ENCODE measurements at regions not wholly inside any gene's neighbourhood (a gene's known extent, or its start where the extent isn't known, plus 50 kb on each side); places are given as distances from the start of the nearest gene placed in this dataset.

DNA sequence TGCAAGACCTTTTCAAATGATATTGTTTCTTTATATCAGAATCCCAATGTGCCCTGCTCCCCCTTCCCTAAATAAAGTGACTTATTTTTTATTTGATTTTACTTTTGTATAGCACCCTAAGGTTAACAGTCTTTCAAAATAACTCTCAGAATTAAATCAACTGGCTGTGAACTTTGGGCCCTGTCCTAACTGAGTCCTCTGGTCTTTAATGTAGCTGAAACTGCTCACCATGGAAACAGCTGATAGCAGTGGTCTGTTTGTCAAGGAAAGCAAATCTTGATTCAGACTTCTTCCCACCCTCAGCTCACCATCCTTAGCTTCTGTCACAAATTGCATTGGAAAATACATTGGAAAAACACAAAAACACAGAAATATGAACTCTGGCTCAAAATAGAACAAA is 105.2 kb upstream of the PRPS1L1 start:
- H3K9me3 ChIP-seq = no peaks in the 10 kb centered on the region
- H3K36me3 ChIP-seq (ENCODE audit: low read depth) = no peaks in the 10 kb centered on the region
- DNase-seq = no peak
- no peak for ATAC-seq
- TF ChIP-seq, protein P1, sequence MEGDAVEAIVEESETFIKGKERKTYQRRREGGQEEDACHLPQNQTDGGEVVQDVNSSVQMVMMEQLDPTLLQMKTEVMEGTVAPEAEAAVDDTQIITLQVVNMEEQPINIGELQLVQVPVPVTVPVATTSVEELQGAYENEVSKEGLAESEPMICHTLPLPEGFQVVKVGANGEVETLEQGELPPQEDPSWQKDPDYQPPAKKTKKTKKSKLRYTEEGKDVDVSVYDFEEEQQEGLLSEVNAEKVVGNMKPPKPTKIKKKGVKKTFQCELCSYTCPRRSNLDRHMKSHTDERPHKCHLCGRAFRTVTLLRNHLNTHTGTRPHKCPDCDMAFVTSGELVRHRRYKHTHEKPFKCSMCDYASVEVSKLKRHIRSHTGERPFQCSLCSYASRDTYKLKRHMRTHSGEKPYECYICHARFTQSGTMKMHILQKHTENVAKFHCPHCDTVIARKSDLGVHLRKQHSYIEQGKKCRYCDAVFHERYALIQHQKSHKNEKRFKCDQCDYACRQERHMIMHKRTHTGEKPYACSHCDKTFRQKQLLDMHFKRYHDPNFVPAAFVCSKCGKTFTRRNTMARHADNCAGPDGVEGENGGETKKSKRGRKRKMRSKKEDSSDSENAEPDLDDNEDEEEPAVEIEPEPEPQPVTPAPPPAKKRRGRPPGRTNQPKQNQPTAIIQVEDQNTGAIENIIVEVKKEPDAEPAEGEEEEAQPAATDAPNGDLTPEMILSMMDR (IDR thresholded peaks at IDR 0.05) = no peak
- no peak overlapping the region for H3K4me3 ChIP-seq
- intact Hi-C loops (cut with DNase I, micrococcal nuclease) = no loop called here
- no peaks in the 10 kb centered on the region for H3K4me1 ChIP-seq (ENCODE audit: low read depth)

DNA sequence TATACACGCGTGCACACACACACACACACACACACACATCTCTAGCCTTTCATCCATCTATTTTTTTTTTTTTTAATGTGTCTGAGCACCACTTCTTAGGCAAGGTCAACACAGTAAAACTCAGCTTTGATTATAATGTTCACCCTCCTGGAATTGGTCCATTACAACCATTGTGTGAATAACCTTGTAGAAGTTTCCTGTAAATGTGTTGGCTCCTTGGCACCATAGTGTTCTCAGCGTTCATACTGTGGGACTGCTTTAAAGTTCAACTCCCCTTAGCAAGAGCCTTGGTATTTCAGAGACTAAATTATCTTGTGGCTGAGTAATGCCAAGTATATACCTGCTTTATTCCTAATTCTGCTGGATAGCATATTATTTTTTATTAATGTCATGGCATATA is 106.3 kb upstream of the PRPS1L1 start:
- TF ChIP-seq, protein P1 (IDR thresholded peaks at IDR 0.05) = no peak
- no peaks in the 10 kb centered on the region for H3K36me3 ChIP-seq (ENCODE audit: low read depth)
- H3K9me3 ChIP-seq = no peaks in the 10 kb centered on the region
- DNase-seq (no peak), ATAC-seq (no peak)
- no peaks in the 10 kb centered on the region for H3K4me1 ChIP-seq (ENCODE audit: low read depth)
- no peak overlapping the region for H3K4me3 ChIP-seq
- intact Hi-C loops (cut with DNase I, micrococcal nuclease) = no loop called here

DNA sequence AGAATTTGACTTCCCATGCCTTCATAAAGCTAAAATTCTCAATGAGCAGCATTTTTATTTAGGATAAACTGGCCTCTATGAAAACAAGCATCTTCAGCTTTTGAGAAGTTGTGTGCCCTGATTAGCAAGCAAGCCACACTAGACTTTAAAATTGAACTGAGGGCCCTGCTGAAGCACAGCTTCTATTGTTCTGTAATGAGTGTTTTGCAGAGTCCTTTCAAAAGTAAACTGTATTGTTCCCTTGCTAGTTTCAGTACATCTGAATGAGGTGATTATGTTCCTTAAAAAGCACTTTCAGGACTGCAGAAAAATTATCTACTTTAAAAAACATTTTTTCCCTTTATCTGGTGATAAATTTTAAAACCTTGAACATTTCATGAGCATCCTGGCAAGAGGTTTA is 113.3 kb upstream of the PRPS1L1 start:
- Histone ChIP-seq H3K9me3 (no peaks in the 10 kb centered on the region), H3K4me3 (no peak overlapping the region), H3K36me3 (ENCODE audit: low read depth) (no peaks in the 10 kb centered on the region), H3K4me1 (ENCODE audit: low read depth) (no peaks in the 10 kb centered on the region)
- TF ChIP-seq, protein P1 (IDR thresholded peaks at IDR 0.05) = no peak
- no peak for ATAC-seq
- intact Hi-C loops (cut with DNase I, micrococcal nuclease) = no loop called here
- DNase-seq = no peak

DNA sequence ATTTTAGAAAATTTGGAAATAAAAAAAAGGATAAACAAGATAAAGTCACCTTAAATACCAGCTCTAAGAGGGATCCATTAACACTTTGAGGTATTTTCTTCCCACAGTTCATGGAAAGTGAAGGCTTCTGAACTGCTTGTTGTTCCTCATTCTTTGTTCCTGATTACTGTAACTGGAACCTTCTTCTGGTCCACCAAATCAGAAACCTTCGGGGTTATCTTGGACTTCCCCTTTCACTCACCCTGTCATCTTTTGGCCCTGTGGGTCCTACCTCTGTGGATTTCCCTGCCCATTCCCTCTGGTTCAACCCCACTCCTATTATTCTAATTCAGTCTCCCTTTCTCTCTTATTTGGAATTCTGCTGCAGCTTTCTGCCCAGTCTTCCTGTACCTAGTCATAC is 116.5 kb upstream of the PRPS1L1 start:
- TF ChIP-seq, protein P1 (IDR thresholded peaks at IDR 0.05) = no peak
- no peaks in the 10 kb centered on the region for H3K9me3 ChIP-seq
- DNase-seq = no peak
- H3K4me1 ChIP-seq (ENCODE audit: low read depth) = no peaks in the 10 kb centered on the region
- no peaks in the 10 kb centered on the region for H3K36me3 ChIP-seq (ENCODE audit: low read depth)
- intact Hi-C loops (cut with DNase I, micrococcal nuclease) = no loop called here
- no peak for ATAC-seq
- no peak overlapping the region for H3K4me3 ChIP-seq

DNA sequence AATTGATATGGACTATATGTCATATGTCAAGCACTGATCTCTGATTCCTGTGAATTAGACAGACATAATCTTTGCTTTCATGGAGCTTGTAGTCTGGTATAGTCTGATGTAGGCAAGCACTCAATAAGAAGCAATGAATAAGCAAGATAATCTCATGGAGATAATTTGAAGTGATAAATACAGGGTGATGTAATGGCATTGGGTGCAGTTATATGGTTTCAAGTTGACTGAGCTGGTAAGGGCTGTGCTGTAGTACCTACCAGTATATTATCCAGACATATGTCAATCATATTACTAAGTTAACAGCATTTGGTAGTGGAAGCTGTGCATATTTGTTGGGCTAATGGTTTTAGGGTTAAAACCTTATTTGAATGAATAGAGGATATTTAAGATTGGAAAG is 117.5 kb upstream of the PRPS1L1 start:
- H3K4me1 ChIP-seq (ENCODE audit: low read depth) = no peaks in the 10 kb centered on the region
- H3K9me3 ChIP-seq = no peaks in the 10 kb centered on the region
- DNase-seq (no peak), ATAC-seq (no peak)
- H3K36me3 ChIP-seq (ENCODE audit: low read depth) = no peaks in the 10 kb centered on the region
- TF ChIP-seq, protein P1 (IDR thresholded peaks at IDR 0.05) = no peak
- intact Hi-C loops (cut with DNase I, micrococcal nuclease) = no loop called here
- H3K4me3 ChIP-seq = no peak overlapping the region

DNA sequence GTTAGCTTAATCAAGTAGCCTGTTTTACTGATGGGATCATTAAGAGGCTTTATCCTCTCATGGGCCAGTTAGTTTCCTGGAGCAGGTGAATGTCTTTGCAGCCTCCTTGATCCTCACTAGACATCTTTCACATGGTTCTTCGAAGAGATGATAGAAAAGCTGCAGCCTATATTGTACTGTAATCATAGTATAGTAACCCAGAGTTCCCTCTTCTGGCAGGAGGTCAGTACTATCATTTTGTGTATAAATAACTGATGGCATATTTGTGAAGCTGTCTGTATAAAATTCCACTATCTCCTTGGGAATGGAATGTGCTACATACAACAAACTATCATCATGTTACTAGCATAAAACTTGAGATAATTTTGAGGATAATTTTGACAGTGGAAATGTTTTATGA is 123.8 kb upstream of the PRPS1L1 start:
- intact Hi-C loops (cut with DNase I, micrococcal nuclease) = no loop called here

More for the DNA sequence above, 123.8 kb upstream of the PRPS1L1 start:
- TF ChIP-seq, protein P1 (IDR thresholded peaks at IDR 0.05) = no peak
- DNase-seq = no peak
- Histone ChIP-seq H3K4me3 (no peak overlapping the region), H3K36me3 (ENCODE audit: low read depth) (no peaks in the 10 kb centered on the region), H3K9me3 (no peaks in the 10 kb centered on the region), H3K4me1 (ENCODE audit: low read depth) (no peaks in the 10 kb centered on the region)
- ATAC-seq = no peak

Data from mucosa of descending colon (tissue), 3 donors.